Stomach (tissue), 4 donors: ENCODE measurements at regions not wholly inside any gene's neighbourhood (a gene's known extent, or its start where the extent isn't known, plus 50 kb on each side); places are given as distances from the start of the nearest gene placed in this dataset.

ENCODE experiments used
- CTCF ChIP-seq, 7 experiments: fragments of 450-650 bp in 4 of 7; fragments of 200-600 bp in 3 of 7; sonication (generic) in 3 of 7; IDR thresholded peaks; one replicate each; pipeline ENCODE4 v1.5.1; 2016 to 2019; ENCODE audit warnings: antibody characterized with exemption in 7 of 7, control low read depth in 2 of 7, mild to moderate bottlenecking in 1 of 7
- EP300 ChIP-seq: sonication (generic); formaldehyde crosslinking; IDR thresholded peaks from one replicate; pipeline ENCODE4 v1.6.1; 2017; ENCODE audit warnings: antibody characterized with exemption
- POLR2AphosphoS5 ChIP-seq, 3 donors: sonication (generic); formaldehyde crosslinking; IDR thresholded peaks; one replicate each; pipeline ENCODE4 v1.6.1; 2016; ENCODE audit warnings: antibody characterized with exemption in 3 of 3

- TF ChIP-seq CTCF (IDR thresholded peaks at IDR 0.05), result no peak
- no peak for TF ChIP-seq POLR2AphosphoS5 (IDR thresholded peaks at IDR 0.05)
- TF ChIP-seq EP300, result no peak
Observed at GRCh38 chr4:57501720-57502119, 391.5 kb upstream of the IGFBP7 start.
